ENCODE measurements at regions not wholly inside any gene's neighbourhood (a gene's known extent, or its start where the extent isn't known, plus 50 kb on each side); places are given as distances from the start of the nearest gene placed in this dataset.
"Not testable (repeated sequence)": the region's sequence is repeated elsewhere in the genome, so short reads cannot be mapped to it uniquely, and the experiment has no call there.

DNA sequence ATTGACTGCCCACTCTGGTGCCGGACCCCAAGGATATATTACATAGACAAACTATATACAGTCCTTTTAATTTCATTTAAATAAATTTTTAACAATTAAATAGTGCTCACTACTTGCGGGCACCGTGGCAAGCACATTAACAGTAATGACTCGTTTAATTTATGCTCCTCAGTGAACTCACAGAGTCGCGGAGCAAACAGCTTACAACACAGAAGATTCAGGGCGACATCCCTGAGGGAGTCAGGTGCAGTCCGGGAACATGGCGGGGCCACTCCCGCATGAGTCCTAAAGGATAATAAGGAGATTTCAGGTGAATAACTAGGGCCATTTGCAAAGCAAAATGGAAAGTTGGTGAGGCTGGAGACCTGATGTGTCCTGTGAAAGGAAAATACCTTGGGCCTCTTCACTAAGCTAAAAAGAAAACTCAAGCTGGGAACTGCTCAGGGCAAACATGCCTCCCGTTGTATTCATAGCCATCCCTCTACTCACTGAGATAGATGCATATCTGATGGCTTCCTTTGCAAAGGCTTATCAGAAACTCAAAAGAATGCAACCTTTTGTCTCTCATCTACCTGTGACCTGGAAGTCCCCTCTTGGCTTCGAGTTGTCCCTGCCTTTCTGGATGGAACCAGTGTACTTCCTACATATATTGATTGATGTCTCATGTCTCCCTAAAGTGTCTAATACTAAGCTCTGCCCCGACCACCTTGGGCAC is 125.6 kb downstream of the KLF6 start:
- Histone ChIP-seq H3K9me3 (no peaks in the 10 kb centered on the region), H3K27me3 (no peaks in the 10 kb centered on the region), H3K4me1 (no peaks in the 10 kb centered on the region), H3K27ac (no peak overlapping the region), H3K4me3 (no peak overlapping the region), H3K36me3 (no peaks in the 10 kb centered on the region)
- TF ChIP-seq POLR2AphosphoS5 (IDR thresholded peaks at IDR 0.05), result no peak
- no peak for DNase-seq (ENCODE audit: low spot score in 2 of 2)
- WGBS, result 82% methylated on average over 13 of the region's 13 CpGs

DNA sequence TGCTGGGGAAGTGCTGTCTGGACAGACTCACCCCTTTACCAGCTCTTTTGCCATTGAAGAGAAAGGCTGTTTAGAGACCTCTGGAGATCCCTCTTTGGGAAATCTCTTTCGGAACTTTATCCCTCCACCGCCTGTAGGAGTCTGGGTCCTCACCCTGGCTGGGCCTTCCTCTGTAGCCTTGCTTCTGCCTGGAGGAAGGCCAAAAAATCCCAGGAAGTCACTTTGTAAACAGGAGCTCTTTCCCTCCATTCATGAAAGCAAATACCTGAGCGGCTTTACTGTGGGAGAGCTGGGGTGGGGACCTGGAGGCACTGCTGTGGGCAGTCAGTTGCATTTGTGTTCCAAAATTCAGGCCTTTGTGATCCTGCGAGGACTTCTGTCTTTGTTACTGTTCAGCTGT is 126.2 kb downstream of the KLF6 start:
- 64% methylated on average over 4 of the region's 4 CpGs for WGBS
- TF ChIP-seq EP300 (IDR thresholded peaks at IDR 0.05), result no peak
- TF ChIP-seq POLR2AphosphoS5 (IDR thresholded peaks at IDR 0.05), result no peak
- TF ChIP-seq, protein P1, sequence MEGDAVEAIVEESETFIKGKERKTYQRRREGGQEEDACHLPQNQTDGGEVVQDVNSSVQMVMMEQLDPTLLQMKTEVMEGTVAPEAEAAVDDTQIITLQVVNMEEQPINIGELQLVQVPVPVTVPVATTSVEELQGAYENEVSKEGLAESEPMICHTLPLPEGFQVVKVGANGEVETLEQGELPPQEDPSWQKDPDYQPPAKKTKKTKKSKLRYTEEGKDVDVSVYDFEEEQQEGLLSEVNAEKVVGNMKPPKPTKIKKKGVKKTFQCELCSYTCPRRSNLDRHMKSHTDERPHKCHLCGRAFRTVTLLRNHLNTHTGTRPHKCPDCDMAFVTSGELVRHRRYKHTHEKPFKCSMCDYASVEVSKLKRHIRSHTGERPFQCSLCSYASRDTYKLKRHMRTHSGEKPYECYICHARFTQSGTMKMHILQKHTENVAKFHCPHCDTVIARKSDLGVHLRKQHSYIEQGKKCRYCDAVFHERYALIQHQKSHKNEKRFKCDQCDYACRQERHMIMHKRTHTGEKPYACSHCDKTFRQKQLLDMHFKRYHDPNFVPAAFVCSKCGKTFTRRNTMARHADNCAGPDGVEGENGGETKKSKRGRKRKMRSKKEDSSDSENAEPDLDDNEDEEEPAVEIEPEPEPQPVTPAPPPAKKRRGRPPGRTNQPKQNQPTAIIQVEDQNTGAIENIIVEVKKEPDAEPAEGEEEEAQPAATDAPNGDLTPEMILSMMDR (IDR thresholded peaks at IDR 0.05), result no peak
- TF ChIP-seq POLR2A (IDR thresholded peaks at IDR 0.05), result no peak

DNA sequence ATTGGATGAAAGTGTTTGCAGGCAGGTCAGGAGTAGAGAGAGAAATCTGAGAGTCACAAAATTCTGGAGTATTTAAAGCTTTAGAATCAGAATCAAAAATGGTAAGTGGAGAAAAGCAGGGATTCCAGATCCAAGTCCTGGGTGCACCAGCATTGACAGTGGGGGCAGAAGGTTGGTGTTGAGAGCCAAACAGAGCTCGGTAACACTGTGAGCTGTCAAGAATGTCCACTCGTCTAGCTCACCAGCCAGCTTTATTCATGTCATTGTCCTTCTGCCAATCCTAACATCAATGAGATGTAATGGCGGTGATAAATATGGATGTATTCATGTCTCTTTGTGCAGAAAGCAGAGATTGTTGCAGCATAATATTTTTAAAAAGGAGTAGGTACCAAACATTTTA is 128.8 kb downstream of the KLF6 start:
- Histone ChIP-seq H3K27ac (no peak overlapping the region), H3K4me3 (no peak overlapping the region), H3K4me1 (no peaks in the 10 kb centered on the region), H3K9me3 (no peaks in the 10 kb centered on the region), H3K27me3 (no peaks in the 10 kb centered on the region), H3K36me3 (no peaks in the 10 kb centered on the region)
- no peak for DNase-seq (ENCODE audit: low spot score in 2 of 2)
- 85% methylated on average over 3 of the region's 3 CpGs for WGBS
- no peak for TF ChIP-seq POLR2AphosphoS5 (IDR thresholded peaks at IDR 0.05)
- TF ChIP-seq EP300 (IDR thresholded peaks at IDR 0.05), result no peak
- TF ChIP-seq, protein P1 (IDR thresholded peaks at IDR 0.05), result no peak
- TF ChIP-seq POLR2A (IDR thresholded peaks at IDR 0.05), result no peak

More for the DNA sequence above, 126.2 kb downstream of the KLF6 start:
- H3K36me3 ChIP-seq, result no peaks in the 10 kb centered on the region
- no peaks in the 10 kb centered on the region for H3K4me1 ChIP-seq
- H3K27me3 ChIP-seq, result no peaks in the 10 kb centered on the region
- DNase-seq (ENCODE audit: low spot score in 2 of 2), result no peak
- no peak overlapping the region for H3K4me3 ChIP-seq
- H3K27ac ChIP-seq, result no peak overlapping the region
- no peaks in the 10 kb centered on the region for H3K9me3 ChIP-seq

DNA sequence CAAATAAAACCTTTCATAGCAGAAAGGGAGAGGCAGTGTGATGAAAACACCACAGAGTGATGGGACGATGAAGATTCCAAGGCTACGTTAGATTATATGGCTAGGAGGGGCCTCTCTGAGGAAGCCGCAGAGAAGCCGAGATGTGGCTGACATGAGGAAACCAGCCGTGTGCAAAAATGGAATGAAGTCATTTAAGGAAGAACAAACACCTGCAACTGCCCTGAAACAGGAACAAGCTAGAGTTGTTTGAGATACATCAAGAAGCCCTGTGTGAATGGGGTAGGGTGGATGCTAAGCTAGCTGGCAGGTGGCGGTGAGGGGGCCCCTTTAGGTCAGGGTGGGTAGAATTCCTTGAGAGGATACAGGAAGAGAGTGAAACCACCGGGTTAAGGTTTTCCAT is 129.5 kb downstream of the KLF6 start:
- no peak overlapping the region for H3K27ac ChIP-seq
- no peaks in the 10 kb centered on the region for H3K27me3 ChIP-seq
- no peaks in the 10 kb centered on the region for H3K36me3 ChIP-seq
- 73% methylated on average over 7 of the region's 7 CpGs for WGBS
- no peak for TF ChIP-seq EP300 (IDR thresholded peaks at IDR 0.05)
- no peak for TF ChIP-seq POLR2AphosphoS5 (IDR thresholded peaks at IDR 0.05)
- TF ChIP-seq, protein P1 (IDR thresholded peaks at IDR 0.05), result no peak
- TF ChIP-seq POLR2A (IDR thresholded peaks at IDR 0.05), result no peak
- no peak overlapping the region for H3K4me3 ChIP-seq
- H3K9me3 ChIP-seq, result no peaks in the 10 kb centered on the region
- H3K4me1 ChIP-seq, result no peaks in the 10 kb centered on the region
- no peak for DNase-seq (ENCODE audit: low spot score in 2 of 2)

DNA sequence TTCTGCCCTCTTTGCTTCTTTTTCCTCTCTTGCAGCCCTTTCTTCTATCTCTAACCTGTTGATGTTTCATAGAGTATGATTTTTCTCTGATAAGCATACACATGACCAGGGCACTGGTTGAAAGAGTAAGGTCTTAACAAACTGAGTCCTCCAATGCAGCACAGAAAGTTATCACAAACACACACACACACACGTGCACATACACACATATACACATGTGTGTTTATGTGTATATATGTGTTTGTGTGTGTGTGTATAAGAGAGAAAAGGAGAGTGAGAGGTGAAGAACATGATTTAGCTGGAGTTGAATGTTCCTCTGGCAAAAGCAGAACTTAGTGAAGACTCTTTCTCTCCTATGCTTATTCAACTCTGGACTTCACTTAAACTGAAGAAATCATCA is 130.0 kb downstream of the KLF6 start:
- Histone ChIP-seq H3K9me3 (no peaks in the 10 kb centered on the region), H3K27me3 (no peaks in the 10 kb centered on the region), H3K4me3 (no peak overlapping the region), H3K4me1 (no peaks in the 10 kb centered on the region), H3K27ac (no peak overlapping the region), H3K36me3 (no peaks in the 10 kb centered on the region)
- TF ChIP-seq POLR2AphosphoS5 (IDR thresholded peaks at IDR 0.05), result no peak
- no peak for TF ChIP-seq POLR2A (IDR thresholded peaks at IDR 0.05)
- TF ChIP-seq, protein P1 (IDR thresholded peaks at IDR 0.05), result no peak
- TF ChIP-seq EP300 (IDR thresholded peaks at IDR 0.05), result no peak
- 80% methylated on average over 1 of the region's 1 CpG for WGBS
- DNase-seq (ENCODE audit: low spot score in 2 of 2), result no peak

DNA sequence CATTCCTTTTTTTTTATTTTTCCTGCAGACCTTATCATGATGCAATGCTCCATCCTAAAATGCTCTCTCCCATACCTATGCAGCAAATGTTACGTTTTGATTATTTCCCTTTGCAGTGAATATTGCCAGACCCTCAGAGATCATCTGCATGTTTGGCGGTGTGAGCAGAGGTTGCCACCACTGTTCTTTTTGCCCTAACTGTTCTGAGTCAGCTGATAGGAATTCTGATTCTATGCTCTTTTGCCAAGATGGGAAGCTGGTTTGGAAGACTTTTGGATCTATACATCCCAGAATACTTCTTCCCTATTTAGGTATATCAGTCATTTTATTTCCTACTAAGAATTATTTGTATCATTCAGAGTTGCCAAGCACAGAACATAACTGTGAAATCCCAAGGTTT is 130.5 kb downstream of the KLF6 start:
- 37% methylated on average over 2 of the region's 2 CpGs for WGBS
- Histone ChIP-seq H3K4me1 (no peaks in the 10 kb centered on the region), H3K4me3 (no peak overlapping the region), H3K36me3 (no peaks in the 10 kb centered on the region), H3K27ac (no peak overlapping the region), H3K27me3 (no peaks in the 10 kb centered on the region), H3K9me3 (no peaks in the 10 kb centered on the region)
- no peak for TF ChIP-seq POLR2AphosphoS5 (IDR thresholded peaks at IDR 0.05)
- TF ChIP-seq POLR2A (IDR thresholded peaks at IDR 0.05), result no peak
- no peak for TF ChIP-seq EP300 (IDR thresholded peaks at IDR 0.05)
- TF ChIP-seq, protein P1 (IDR thresholded peaks at IDR 0.05), result no peak
- DNase-seq (ENCODE audit: low spot score in 2 of 2), result no peak

DNA sequence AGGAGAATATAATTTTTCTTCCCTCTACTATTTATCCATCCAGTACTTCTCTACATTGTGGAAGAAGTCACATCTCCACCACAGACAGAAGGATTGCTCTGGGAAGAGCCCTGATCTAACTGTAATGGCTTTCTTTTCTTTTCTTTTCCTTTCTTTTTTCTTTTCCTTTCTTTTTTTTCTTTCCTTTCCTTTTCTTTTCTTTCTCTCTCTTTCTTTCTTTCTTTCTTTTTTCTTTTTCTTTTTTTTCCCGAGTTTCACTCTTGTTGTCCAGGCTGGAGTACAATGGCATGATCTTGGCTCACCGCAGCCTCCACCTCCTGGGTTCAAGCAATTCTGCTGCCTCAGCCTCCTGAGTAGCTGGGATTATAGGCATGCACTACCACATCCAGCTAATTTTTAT is 131.7 kb downstream of the KLF6 start:
- H3K4me3 ChIP-seq, result peak overlapping the region; percentile 26
- DNase-seq (ENCODE audit: low spot score in 2 of 2); H3K27me3 ChIP-seq; H3K9me3 ChIP-seq; H3K36me3 ChIP-seq; H3K4me1 ChIP-seq; H3K27ac ChIP-seq: not testable (repeated sequence)
- 93% methylated on average over 2 of the region's 2 CpGs for WGBS

All from suprapubic skin (tissue), 4 donors.